MM.1S (cell line): ENCODE measurements at regions not wholly inside any gene's neighbourhood (a gene's known extent, or its start where the extent isn't known, plus 50 kb on each side); places are given as distances from the start of the nearest gene placed in this dataset.

Source experiments
- CTCF ChIP-seq: fragments of 300-600 bp; sonication (generic); IDR thresholded peaks from 2 replicates; pipeline ENCODE4 v1.5.1; 2016; ENCODE audit warnings: antibody characterized with exemption, low read length, mixed read lengths
- EZH2 ChIP-seq: fragments of 300-600 bp; sonication (generic); optimal IDR thresholded peaks from 2 replicates; pipeline ENCODE3; 2017; ENCODE audit warnings: low read depth, mild to moderate bottlenecking, antibody characterized with exemption, low read length, mixed read lengths

DNA sequence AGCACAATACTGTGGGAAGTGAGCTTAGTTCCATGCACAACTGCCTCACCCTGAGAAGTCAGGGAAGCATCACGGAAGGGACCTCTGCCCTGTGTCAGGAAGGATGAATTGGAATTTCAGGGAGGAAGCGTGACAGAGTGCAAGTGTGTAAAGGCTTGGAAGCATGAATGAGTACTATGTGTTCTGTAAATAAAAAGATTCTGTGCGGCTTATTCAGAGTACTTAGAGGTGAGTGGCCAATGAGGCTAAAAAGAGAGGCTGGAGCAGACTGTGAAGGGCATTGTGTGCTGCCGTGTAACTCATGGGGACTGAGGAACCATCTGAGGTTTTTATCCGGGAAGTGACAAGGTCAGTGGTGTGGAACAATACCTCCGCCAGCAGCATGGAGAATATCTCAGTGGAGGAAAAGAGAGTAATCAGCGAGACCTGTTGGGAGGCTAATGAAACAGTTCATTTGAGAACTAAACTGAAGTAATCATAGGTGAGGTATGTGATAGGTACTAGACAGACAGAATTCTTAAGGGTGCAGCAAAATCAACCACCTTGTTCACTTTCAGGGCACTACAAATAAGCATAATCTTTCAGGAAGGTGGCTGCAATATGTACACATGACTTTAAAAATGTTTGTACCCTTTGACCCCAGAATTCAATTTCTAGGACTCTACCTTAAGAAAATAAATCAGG lies 64.9 kb upstream of the SPRED1 start:
- TF ChIP-seq CTCF, result no peak
- TF ChIP-seq EZH2, result no peak
